Fibroblast of mammary gland (primary cell): ENCODE measurements at regions not wholly inside any gene's neighbourhood (a gene's known extent, or its start where the extent isn't known, plus 50 kb on each side); places are given as distances from the start of the nearest gene placed in this dataset.
"Not testable (repeated sequence)": the region's sequence is repeated elsewhere in the genome, so short reads cannot be mapped to it uniquely, and the experiment has no call there.

Source experiments
- DNase-seq: peaks from one replicate; pipeline ENCODE4 v3.0.0-alpha.2; 2010; ENCODE audit warnings: low read depth
- H3K4me3 ChIP-seq: 2 replicates; pipeline ENCODE4 v1.5.1; 2011; ENCODE audit warnings: low read depth, mild to moderate bottlenecking, low read length, moderate library complexity; ENCODE audit not compliant: control insufficient read depth
- CTCF ChIP-seq: conservative IDR thresholded peaks from 2 replicates; pipeline ENCODE4 v1.5.1; 2011; ENCODE audit warnings: low read depth, low read length, inconsistent platforms; ENCODE audit not compliant: control insufficient read depth, insufficient read depth

GRCh38 chr6:114892211-114892610, 549.4 kb upstream of the HS3ST5 start:
- H3K4me3 ChIP-seq = no peak overlapping the region
- DNase-seq = no peak
- TF ChIP-seq CTCF = no peak

GRCh38 chr6:114888241-114888640, 545.4 kb upstream of the HS3ST5 start:
- H3K4me3 ChIP-seq = no peak overlapping the region
- no peak for DNase-seq
- TF ChIP-seq CTCF = no peak

- TF ChIP-seq CTCF = no peak
- H3K4me3 ChIP-seq = no peak overlapping the region
- DNase-seq = no peak
Measured at GRCh38 chr6:114886670-114887436, 544.0 kb upstream of the HS3ST5 start.

GRCh38 chr6:114879693-114880092, 536.9 kb upstream of the HS3ST5 start:
- no peak for DNase-seq
- no peak overlapping the region for H3K4me3 ChIP-seq
- TF ChIP-seq CTCF = no peak

- DNase-seq = no peak
- H3K4me3 ChIP-seq = no peak overlapping the region
- TF ChIP-seq CTCF = no peak
Measured at GRCh38 chr6:114878091-114878490, 535.3 kb upstream of the HS3ST5 start.

GRCh38 chr6:114874410-114874809, 531.6 kb upstream of the HS3ST5 start:
- H3K4me3 ChIP-seq = no peak overlapping the region
- DNase-seq = no peak
- no peak for TF ChIP-seq CTCF

GRCh38 chr6:114865506-114865905, 522.7 kb upstream of the HS3ST5 start:
- DNase-seq, H3K4me3 ChIP-seq: not testable (repeated sequence)
